IPS DF 6.9 (cell line): ENCODE measurements at regions not wholly inside any gene's neighbourhood (a gene's known extent, or its start where the extent isn't known, plus 50 kb on each side); places are given as distances from the start of the nearest gene placed in this dataset.

Experiments
- DNase-seq: peaks from one replicate; pipeline ENCODE4 v3.0.0-alpha.2; 2013; ENCODE audit warnings: low read depth, low spot score
- H3K27ac ChIP-seq: one replicate; pipeline ENCODE4 v1.5.1; 2013; ENCODE audit warnings: low read length, control low read depth
- H3K27me3 ChIP-seq: 2 replicates; pipeline ENCODE4 v1.6.1; 2013; ENCODE audit warnings: mild to moderate bottlenecking, low read length; ENCODE audit not compliant: control insufficient read depth, insufficient read depth
- H3K36me3 ChIP-seq: 2 replicates; pipeline ENCODE4 v1.6.1; 2013; ENCODE audit warnings: low read length; ENCODE audit not compliant: control insufficient read depth, insufficient read depth
- H3K4me1 ChIP-seq: 2 replicates; pipeline ENCODE4 v1.6.1; 2013; ENCODE audit warnings: low read length; ENCODE audit not compliant: control insufficient read depth, insufficient read depth
- H3K4me3 ChIP-seq: 2 replicates; pipeline ENCODE4 v1.5.1; 2013; ENCODE audit warnings: mild to moderate bottlenecking, low read length
- H3K9me3 ChIP-seq: 2 replicates; pipeline ENCODE4 v1.6.1; 2013; ENCODE audit warnings: low read length, inconsistent platforms; ENCODE audit not compliant: control insufficient read depth, insufficient read depth
- WGBS: extraction: QIAGEN DNeasy Blood & Tissue Kit; methylation state at CpG from one replicate; pipeline ENCODE4 v1.1.7; 2013; ENCODE audit warnings: mixed read lengths, missing lambda C conversion rate; ENCODE audit not compliant: insufficient read length, insufficient coverage; 5-methylcytosine and 5-hydroxymethylcytosine counted together

DNA sequence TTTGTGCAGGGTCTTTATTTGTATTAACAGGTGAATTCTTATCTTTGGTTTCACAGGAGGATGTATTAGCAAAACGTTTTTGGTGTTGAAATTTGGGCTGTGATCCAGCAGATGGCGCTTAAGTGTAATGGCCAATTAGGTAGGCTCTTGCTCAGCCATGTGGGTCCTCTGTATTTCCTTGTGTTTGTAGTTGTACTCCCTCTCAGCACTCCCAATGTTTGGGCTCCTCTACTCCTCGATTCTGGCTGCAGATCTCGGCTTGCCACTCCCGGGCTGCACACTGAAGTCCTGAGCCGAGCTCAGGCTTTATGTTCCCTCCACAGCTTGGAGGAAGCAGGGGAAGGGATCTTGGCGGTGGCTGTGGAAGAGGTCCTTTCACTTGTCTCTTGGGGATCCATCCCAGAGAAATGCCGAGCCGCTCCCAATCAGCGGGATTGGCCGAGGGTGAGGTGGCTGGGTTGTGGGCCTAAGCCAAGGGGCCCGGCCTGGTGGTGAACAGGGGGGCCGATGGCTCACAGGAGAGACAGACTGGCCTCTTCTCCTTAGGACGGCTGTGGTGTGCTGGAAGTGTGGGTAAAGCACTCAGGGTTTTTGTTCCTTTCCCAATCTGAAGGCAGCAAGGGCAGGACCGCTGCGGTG lies 133.7 kb downstream of the AEBP2 start:
- no CpG with 5 or more reads among the region's 16 CpGs for WGBS
- Histone ChIP-seq H3K4me1 (peaks cover 1% of the 10 kb centered on the region; the same call in 1 of the 2 replicates), H3K27me3 (no peaks in the 10 kb centered on the region), H3K36me3 (no peaks in the 10 kb centered on the region), H3K4me3 (no peak overlapping the region), H3K27ac (no peak overlapping the region), H3K9me3 (no peaks in the 10 kb centered on the region)
- DNase-seq: peak; percentile 73

DNA sequence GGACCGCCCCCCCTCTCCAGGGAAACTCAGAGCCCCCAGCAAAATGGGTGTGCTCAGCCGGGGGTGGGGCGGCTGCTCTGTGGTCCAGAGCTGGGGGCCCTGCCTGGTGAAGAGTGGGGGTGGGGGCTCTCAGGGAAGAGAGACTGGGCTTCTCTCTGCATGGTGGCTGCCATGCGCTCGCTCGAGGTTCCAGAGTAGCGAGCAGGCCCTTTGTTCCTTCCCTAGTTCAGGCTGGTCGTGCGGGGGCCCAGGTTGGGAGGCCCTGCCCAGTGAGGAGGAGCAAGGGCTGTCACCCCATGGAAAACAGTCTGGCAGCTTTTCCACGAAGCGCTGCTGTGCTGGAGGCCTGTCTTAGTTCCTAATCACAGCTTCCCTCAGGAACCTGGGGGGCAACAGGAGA lies 134.6 kb downstream of the AEBP2 start:
- no peaks in the 10 kb centered on the region for H3K9me3 ChIP-seq
- H3K4me3 ChIP-seq: no peak overlapping the region
- no peak for DNase-seq
- WGBS: no CpG with 5 or more reads among the region's 11 CpGs
- no peaks in the 10 kb centered on the region for H3K36me3 ChIP-seq
- no peaks in the 10 kb centered on the region for H3K27me3 ChIP-seq
- H3K4me1 ChIP-seq: peaks cover 1% of the 10 kb centered on the region; the same call in 1 of the 2 replicates
- no peak overlapping the region for H3K27ac ChIP-seq

DNA sequence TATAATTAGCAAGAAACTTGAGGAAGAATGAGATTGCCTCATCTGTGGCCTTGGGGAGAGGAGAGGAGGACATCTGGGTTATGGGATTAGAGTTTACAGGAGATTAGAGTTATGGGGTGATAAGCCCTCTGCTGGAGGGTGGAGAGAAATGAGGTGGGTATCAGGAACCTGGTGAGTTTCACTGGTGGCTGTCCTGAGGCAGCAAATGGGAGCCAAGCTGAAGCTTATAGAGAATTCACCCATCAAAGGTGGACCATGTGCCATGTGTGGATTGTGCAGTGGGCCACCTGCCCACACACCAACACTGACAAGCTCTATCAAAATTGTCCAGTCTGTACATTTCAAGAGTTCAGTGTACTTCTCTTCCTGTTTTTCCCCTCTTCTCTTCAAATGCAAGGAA lies 135.3 kb downstream of the AEBP2 start:
- no peak for DNase-seq
- no peak overlapping the region for H3K27ac ChIP-seq
- H3K9me3 ChIP-seq: no peaks in the 10 kb centered on the region
- no peaks in the 10 kb centered on the region for H3K36me3 ChIP-seq
- no peaks in the 10 kb centered on the region for H3K27me3 ChIP-seq
- no peak overlapping the region for H3K4me3 ChIP-seq
- H3K4me1 ChIP-seq: peaks cover 1% of the 10 kb centered on the region; the same call in 1 of the 2 replicates

DNA sequence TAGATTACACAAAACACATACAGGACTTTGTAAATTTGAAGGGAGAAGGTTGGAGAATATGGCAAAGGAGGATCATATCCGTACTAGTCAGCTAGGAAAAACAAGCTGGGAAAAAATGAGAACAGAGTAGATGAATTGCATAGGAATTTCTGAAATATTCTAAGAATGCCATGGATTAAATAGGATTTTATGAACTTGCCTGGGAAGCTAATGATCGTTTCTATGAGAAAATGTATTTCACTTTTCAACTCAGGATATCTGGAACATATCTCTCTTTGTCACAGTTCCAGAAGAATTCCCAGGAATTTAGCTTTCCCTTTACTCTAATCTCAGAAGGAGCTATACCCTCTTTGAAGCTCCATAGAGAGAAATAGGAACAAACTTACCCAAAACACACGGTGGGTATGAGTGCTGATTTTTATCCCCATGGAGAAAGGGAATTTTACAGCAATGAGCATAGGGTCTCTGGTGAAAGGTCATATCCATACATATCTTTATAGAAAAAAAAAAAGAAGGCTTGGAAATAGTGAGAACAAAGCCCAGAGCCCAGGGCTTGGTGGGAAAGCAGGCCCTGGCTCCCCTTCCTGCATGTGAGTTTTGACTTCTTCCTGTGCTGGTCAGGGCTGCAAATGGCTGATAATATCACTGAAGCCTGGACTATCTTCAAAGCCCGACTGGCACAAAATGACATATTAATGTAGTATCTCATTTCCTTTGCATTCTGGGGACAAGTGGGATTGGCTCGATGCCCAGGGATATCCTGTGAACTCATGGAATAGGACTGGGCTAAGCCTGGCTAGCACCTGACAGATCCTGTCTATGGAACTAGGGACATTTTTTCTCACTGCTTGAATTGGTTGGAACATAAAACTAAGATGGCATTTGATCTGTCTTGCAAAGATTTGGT lies 136.3 kb downstream of the AEBP2 start:
- H3K4me3 ChIP-seq: no peak overlapping the region
- no peak overlapping the region for H3K27ac ChIP-seq
- WGBS: no CpG with 5 or more reads among the region's 5 CpGs
- no peaks in the 10 kb centered on the region for H3K27me3 ChIP-seq
- H3K4me1 ChIP-seq: peaks cover 1% of the 10 kb centered on the region; the same call in 1 of the 2 replicates
- DNase-seq: no peak
- no peaks in the 10 kb centered on the region for H3K9me3 ChIP-seq
- H3K36me3 ChIP-seq: no peaks in the 10 kb centered on the region

DNA sequence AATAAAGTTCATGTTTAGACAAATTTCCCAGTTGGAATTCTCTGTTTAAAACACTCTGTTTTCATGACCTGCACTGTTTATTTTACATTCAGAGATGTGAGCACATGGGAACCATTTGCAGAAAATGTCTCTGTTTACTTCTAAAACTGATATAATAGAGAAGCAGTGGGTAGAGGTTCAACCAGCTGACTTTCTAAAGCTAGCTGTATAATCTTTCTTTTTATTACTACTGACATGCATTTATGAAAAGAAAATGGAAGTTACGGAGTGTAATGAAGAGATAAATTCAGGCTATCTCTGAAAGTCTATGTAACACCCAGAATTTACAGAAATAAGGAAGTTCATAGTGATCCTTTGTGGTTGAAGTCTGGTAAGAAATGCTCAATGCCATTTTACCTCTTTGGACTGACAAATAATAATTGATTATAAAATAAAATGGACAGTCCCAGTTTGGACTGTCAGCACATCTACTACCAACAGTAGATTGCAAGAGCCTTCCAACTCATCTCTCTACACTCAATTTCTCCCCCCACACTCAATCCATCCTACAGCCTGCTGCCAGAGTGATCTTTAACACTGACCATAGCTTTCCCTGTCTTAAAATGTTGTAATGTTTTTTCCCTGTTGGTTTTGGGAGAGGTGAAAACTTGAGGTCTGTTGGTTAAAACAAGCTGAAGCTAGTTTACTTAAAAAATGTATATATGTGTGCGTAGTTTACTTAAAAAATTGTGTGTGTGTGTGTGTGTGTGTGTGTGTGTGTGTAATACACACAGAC lies 137.4 kb downstream of the AEBP2 start:
- Histone ChIP-seq H3K27ac (no peak overlapping the region), H3K36me3 (no peaks in the 10 kb centered on the region), H3K9me3 (no peaks in the 10 kb centered on the region), H3K4me1 (peaks cover 1% of the 10 kb centered on the region; the same call in 1 of the 2 replicates), H3K4me3 (no peak overlapping the region), H3K27me3 (no peaks in the 10 kb centered on the region)
- DNase-seq: no peak
- no CpG with 5 or more reads among the region's 2 CpGs for WGBS

DNA sequence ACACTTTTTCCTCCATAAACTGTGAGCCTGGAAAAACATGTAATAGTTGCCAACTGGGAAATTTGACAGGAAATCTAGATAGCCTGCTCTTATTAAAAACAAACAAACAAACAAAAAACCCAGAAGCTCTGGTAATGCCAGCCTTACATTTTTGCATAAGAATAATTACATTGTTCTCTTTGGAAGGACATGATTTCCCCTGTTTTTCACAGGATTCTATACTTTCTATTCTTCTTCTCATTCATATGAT lies 137.9 kb downstream of the AEBP2 start:
- H3K27ac ChIP-seq: no peak overlapping the region
- no peak for DNase-seq
- H3K4me1 ChIP-seq: peaks cover 1% of the 10 kb centered on the region; the same call in 1 of the 2 replicates
- H3K4me3 ChIP-seq: no peak overlapping the region
- no peaks in the 10 kb centered on the region for H3K27me3 ChIP-seq
- H3K9me3 ChIP-seq: no peaks in the 10 kb centered on the region
- H3K36me3 ChIP-seq: no peaks in the 10 kb centered on the region

DNA sequence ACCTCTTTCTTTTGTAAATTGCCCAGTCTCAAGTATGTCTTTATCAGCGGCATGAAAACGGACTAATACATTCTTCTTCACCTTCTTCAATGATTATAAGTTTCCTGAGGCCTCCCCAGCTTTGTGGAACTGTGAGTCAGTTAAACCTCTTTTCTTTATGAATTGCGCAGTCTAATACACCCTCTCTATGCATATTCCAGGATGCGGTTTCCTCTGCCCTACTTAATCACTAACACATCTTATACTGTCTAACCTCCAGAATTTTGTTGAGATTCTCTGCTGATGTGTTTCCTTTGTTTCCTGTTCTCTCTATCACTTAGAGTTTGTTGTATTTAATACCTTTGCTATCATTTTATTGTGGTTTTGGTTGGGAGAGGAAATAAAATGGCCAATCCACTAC lies 145.4 kb downstream of the AEBP2 start:
- H3K4me1 ChIP-seq: no peaks in the 10 kb centered on the region
- WGBS: no CpG with 5 or more reads among the region's 4 CpGs

DNA sequence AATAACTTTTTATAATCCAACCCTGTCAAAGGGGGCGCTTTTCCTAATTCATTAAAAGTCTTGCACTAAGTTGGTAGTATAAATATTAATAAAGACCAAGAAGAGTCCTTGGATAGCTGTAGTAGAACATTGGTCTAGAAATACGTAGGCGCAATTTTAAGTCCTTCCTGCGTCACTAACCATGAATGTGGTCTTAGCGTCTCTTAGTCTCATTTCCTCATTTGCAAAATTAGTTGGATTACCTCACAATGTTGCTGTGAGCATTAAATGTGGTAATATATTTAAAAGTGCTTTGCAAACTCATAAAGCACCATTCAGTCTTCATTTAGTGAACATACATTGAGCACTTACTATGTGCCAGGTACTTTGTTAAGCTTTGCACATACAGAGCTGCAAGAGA lies 149.7 kb downstream of the AEBP2 start:
- no peak for DNase-seq
- no CpG with 5 or more reads among the region's 5 CpGs for WGBS
- H3K36me3 ChIP-seq: no peaks in the 10 kb centered on the region
- H3K9me3 ChIP-seq: no peaks in the 10 kb centered on the region; the same call in 1 of the 2 replicates
- H3K4me1 ChIP-seq: no peaks in the 10 kb centered on the region
- no peak overlapping the region for H3K4me3 ChIP-seq
- H3K27ac ChIP-seq: no peak overlapping the region
- H3K27me3 ChIP-seq: no peaks in the 10 kb centered on the region

More for the DNA sequence above, 145.4 kb downstream of the AEBP2 start:
- H3K9me3 ChIP-seq: peaks cover 4% of the 10 kb centered on the region
- no peak overlapping the region for H3K4me3 ChIP-seq
- DNase-seq: no peak
- no peaks in the 10 kb centered on the region for H3K27me3 ChIP-seq
- H3K27ac ChIP-seq: no peak overlapping the region
- no peaks in the 10 kb centered on the region for H3K36me3 ChIP-seq

DNA sequence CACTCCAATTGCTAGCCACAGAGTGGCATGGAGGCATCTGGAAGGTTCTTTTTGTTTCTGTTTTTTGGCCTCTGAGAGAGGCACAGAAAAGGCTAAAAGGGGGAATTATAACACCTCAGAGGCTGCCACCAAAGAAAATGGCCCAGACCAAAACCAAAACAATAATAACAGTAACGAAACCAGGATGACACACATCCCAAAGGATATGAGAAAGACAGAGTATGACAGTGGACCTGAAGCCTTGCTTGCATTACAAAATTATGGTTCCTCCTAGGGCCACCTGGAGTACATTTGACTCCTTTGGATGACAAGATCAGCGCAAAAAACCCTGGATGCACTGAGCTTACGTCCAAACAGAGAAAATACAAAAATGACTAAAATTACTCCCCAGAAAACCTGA lies 152.7 kb downstream of the AEBP2 start:
- DNase-seq: no peak
- no peaks in the 10 kb centered on the region for H3K9me3 ChIP-seq
- H3K27me3 ChIP-seq: no peaks in the 10 kb centered on the region
- H3K4me1 ChIP-seq: no peaks in the 10 kb centered on the region
- H3K4me3 ChIP-seq: no peak overlapping the region
- H3K36me3 ChIP-seq: no peaks in the 10 kb centered on the region
- H3K27ac ChIP-seq: no peak overlapping the region
- WGBS: no CpG with 5 or more reads among the region's 3 CpGs

DNA sequence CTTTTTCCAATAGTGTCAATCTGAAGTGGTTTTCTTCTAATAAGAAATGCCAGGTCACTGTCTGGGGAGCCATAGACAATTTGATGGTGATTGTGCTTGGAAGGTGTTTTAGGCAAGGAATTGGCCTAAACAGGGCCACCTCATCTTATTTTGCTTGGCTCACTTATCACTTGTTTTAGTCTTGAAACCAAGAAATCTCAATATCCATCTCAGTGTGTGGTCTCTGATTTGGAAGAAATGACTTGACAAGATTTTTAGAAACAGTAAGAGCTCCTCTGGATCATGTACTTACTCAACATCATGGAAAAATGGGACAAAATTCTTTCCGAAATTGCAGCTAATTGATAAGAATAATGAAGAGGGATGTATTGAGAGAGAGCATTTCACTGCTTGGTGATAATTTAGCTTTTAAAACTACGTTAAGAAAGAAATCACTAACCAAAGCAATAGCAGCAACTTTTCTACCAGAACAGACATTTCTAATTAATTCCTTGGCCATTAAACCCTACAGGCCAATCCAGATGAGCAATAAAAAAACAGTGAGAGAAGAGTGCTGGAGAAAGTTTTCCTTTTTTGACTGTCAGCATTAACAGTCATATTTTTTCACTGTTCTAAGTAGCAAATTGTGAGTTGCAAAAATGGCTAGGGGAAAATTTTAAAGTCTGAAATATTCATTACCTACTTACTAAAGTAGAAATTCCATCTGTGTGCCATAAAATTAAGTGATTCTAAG lies 157.3 kb downstream of the AEBP2 start:
- Histone ChIP-seq H3K4me1 (peaks cover 4% of the 10 kb centered on the region; the same call in 1 of the 2 replicates), H3K36me3 (no peaks in the 10 kb centered on the region), H3K9me3 (no peaks in the 10 kb centered on the region), H3K27me3 (no peaks in the 10 kb centered on the region), H3K4me3 (no peak overlapping the region), H3K27ac (no peak overlapping the region)
- WGBS: no CpG with 5 or more reads among the region's 2 CpGs
- no peak for DNase-seq
